ENCODE measurements at regions not wholly inside any gene's neighbourhood (a gene's known extent, or its start where the extent isn't known, plus 50 kb on each side); places are given as distances from the start of the nearest gene placed in this dataset.

Small RNA genes lying in the stretch of these regions (microRNA-seq; reads per million reads assigned to microRNA genes)
- gene MIR1233-2, result 0 reads per million in 2 donors

All from left colon (tissue), 2 donors.